LNCaP clone FGC (cell line): ENCODE measurements at regions not wholly inside any gene's neighbourhood (a gene's known extent, or its start where the extent isn't known, plus 50 kb on each side); places are given as distances from the start of the nearest gene placed in this dataset.

Experiments used
- DNase-seq: peaks from one replicate; pipeline ENCODE4 v3.0.0-alpha.2; 2011; ENCODE audit warnings: low read depth
- H3K4me3 ChIP-seq: 2 replicates; pipeline ENCODE4 v1.5.1; 2011; ENCODE audit warnings: mild to moderate bottlenecking, low read depth, low read length, control low read depth
- CTCF ChIP-seq: IDR thresholded peaks from 2 replicates; pipeline ENCODE4 v1.5.1; 2012; ENCODE audit warnings: mild to moderate bottlenecking; ENCODE audit not compliant: control insufficient read depth, insufficient read depth; ENCODE audit errors: extremely low read depth

- no peak for DNase-seq
- no peak for TF ChIP-seq CTCF
- H3K4me3 ChIP-seq: no peak overlapping the region
Measured at GRCh38 chr7:114819616-114820362, 102.1 kb upstream of the MDFIC start.

DNA sequence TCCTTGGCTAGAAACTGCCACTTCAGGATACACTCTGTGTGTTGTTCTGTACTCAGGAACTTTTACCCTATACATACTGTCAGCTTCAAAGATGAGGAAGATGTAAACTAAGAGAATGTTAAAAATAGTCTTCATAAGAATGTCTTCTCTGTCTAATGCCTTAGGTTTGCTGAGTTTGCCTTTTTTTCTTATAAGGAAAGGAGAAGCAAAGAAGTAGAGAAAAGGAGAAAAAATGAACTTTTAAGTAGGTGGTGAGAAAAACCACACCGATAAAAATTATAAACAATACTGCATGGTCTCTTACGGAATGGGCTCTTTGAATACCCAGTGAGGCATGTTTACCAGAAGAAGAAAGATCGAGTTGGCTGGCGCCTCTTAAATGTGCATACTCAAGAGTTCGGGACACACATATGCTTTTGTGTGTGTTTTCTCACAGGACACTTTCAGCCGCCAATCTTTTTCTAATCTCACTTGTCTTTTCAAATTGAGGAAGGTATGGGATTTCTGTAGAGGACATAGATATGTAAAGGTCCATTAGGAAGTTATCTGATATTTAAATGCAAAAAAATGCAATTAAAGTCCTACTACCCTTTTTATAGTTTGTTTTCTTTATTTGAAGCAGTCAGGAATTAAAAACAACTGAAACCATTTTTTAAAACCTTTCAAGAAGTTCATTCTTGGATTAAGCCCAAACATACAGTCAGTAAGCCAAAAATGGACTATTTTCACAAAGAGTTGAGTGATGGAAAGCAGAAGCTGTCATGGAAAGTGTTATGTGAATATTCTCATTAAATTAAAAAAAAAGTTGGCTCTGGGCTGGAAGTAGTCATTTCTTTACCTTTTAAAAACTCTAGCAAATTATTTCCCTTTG lies 100.6 kb upstream of the MDFIC start:
- DNase-seq: no peak
- no peak overlapping the region for H3K4me3 ChIP-seq
- no peak for TF ChIP-seq CTCF

GRCh38 chr7:114822131-114822530 lies 99.8 kb upstream of the MDFIC start:
- no peak for DNase-seq
- H3K4me3 ChIP-seq: no peak overlapping the region
- no peak for TF ChIP-seq CTCF

GRCh38 chr7:114822844-114823243 lies 99.0 kb upstream of the MDFIC start:
- no peak for DNase-seq
- TF ChIP-seq CTCF: no peak
- no peak overlapping the region for H3K4me3 ChIP-seq

DNA sequence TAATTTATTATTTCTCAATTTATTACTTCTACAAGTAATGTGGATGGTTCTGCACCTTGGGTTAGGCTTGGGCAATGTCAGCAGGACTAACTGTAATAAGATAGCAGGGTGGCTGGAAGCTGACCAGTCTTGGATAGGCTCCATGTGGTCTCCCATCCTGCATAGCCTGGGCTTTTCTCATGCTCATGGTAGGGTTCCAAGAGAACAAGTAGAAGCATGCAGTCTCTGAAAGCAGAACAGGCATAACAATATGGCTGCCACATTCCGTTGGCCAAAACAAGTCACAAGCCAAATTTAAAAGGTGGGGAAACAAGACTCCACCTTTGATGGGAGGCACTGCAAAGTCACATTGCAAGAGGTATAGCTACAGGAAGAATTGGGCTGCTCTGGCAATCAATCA lies 98.6 kb upstream of the MDFIC start:
- no peak for TF ChIP-seq CTCF
- no peak for DNase-seq
- H3K4me3 ChIP-seq: no peak overlapping the region

GRCh38 chr7:114825423-114825951 lies 96.4 kb upstream of the MDFIC start:
- DNase-seq: no peak
- no peak for TF ChIP-seq CTCF
- H3K4me3 ChIP-seq: no peak overlapping the region
